ENCODE measurements at regions not wholly inside any gene's neighbourhood (a gene's known extent, or its start where the extent isn't known, plus 50 kb on each side); places are given as distances from the start of the nearest gene placed in this dataset.

- FAIRE-seq (no peak), DNase-seq (ENCODE audit: low read depth, low spot score) (no peak)
- H3K4me2 ChIP-seq (ENCODE audit: control insufficient read depth, extremely low read depth, insufficient read depth, low read depth, low read length) = no peak overlapping the region
- H3K36me3 ChIP-seq (ENCODE audit: control insufficient read depth in 2 of 2, extremely low read depth in 1 of 2, insufficient read depth in 2 of 2, low read length in 2 of 2) = no peaks in the 10 kb centered on the region
- H3K27ac ChIP-seq (ENCODE audit: control insufficient read depth, insufficient read depth, low read length) = no peak overlapping the region
- H3K9ac ChIP-seq (ENCODE audit: control insufficient read depth, extremely low read depth, insufficient read depth, low read length) = no peak overlapping the region
- H4K20me1 ChIP-seq (ENCODE audit: control insufficient read depth, extremely low read depth, insufficient read depth, low read length) = no peaks in the 10 kb centered on the region
- dilution Hi-C loops (cut with MboI; ENCODE audit: extremely low pct_ligation_motif_present, low sequenced_read_pairs) = no loop called here
- TF ChIP-seq EZH2 (IDR thresholded peaks at IDR 0.05; ENCODE audit: low read length) = no peak
- TF ChIP-seq, protein P1, sequence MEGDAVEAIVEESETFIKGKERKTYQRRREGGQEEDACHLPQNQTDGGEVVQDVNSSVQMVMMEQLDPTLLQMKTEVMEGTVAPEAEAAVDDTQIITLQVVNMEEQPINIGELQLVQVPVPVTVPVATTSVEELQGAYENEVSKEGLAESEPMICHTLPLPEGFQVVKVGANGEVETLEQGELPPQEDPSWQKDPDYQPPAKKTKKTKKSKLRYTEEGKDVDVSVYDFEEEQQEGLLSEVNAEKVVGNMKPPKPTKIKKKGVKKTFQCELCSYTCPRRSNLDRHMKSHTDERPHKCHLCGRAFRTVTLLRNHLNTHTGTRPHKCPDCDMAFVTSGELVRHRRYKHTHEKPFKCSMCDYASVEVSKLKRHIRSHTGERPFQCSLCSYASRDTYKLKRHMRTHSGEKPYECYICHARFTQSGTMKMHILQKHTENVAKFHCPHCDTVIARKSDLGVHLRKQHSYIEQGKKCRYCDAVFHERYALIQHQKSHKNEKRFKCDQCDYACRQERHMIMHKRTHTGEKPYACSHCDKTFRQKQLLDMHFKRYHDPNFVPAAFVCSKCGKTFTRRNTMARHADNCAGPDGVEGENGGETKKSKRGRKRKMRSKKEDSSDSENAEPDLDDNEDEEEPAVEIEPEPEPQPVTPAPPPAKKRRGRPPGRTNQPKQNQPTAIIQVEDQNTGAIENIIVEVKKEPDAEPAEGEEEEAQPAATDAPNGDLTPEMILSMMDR (optimal IDR thresholded peaks at IDR 0.05 in 1 of 3, IDR thresholded peaks at IDR 0.05 in 1 of 3, conservative IDR thresholded peaks at IDR 0.05 in 1 of 3; ENCODE audit: extremely low read depth in 1 of 3, insufficient read depth in 2 of 3, low read length in 3 of 3) = no peak
- no peaks in the 10 kb centered on the region for H3K79me2 ChIP-seq (ENCODE audit: control insufficient read depth, insufficient read depth, low read length)
- no peaks in the 10 kb centered on the region for H3K27me3 ChIP-seq (ENCODE audit: control insufficient read depth, extremely low read depth, insufficient read depth, low read length)
- no peaks in the 10 kb centered on the region for H3K4me1 ChIP-seq (ENCODE audit: control insufficient read depth, extremely low read depth, insufficient read depth, low read length)
- no peak overlapping the region for H3K4me3 ChIP-seq (ENCODE audit: control insufficient read depth in 2 of 3, extremely low read depth in 1 of 3, insufficient read depth in 2 of 3, low read depth in 1 of 3, low read length in 3 of 3)
- no peaks in the 10 kb centered on the region for H3K9me3 ChIP-seq (ENCODE audit: control insufficient read depth, low read depth, low read length)
- H3K9me1 ChIP-seq (ENCODE audit: control insufficient read depth, extremely low read depth, insufficient read depth, low read length) = no peaks in the 10 kb centered on the region
- no peak overlapping the region for H2AFZ ChIP-seq (ENCODE audit: control insufficient read depth, low read length)
Observed at GRCh38 chr1:221268295-221268694, 389.1 kb downstream of the HLX start.

DNA sequence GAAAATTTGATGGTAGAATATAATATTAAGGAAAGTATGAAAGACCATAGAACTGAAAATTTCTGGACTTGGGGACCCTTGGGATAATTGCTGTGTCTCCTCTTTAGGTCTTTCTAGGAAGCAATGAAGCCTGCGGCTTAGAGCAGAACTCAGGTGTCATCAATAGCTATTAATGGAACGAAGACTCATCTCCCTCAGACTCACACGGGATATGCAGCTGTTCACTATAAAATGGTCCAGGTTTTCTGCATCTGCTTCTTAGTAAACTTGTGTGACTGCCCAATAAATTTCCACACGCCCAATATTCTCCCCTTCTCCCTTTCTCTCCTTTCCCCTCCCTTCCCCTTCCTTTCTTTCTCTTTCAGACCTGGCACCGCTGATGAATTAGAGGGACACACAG lies 392.5 kb downstream of the HLX start:
- no peak overlapping the region for H3K4me2 ChIP-seq (ENCODE audit: control insufficient read depth, extremely low read depth, insufficient read depth, low read depth, low read length)
- no peak for DNase-seq (ENCODE audit: low read depth, low spot score)
- no peak overlapping the region for H2AFZ ChIP-seq (ENCODE audit: control insufficient read depth, low read length)
- H3K9me3 ChIP-seq (ENCODE audit: control insufficient read depth, low read depth, low read length) = no peaks in the 10 kb centered on the region
- no peak for TF ChIP-seq EZH2 (IDR thresholded peaks at IDR 0.05; ENCODE audit: low read length)
- TF ChIP-seq, protein P1 (optimal IDR thresholded peaks at IDR 0.05 in 1 of 3, IDR thresholded peaks at IDR 0.05 in 1 of 3, conservative IDR thresholded peaks at IDR 0.05 in 1 of 3; ENCODE audit: extremely low read depth in 1 of 3, insufficient read depth in 2 of 3, low read length in 3 of 3) = no peak
- H3K36me3 ChIP-seq (ENCODE audit: control insufficient read depth in 2 of 2, extremely low read depth in 1 of 2, insufficient read depth in 2 of 2, low read length in 2 of 2) = no peaks in the 10 kb centered on the region
- no peak overlapping the region for H3K4me3 ChIP-seq (ENCODE audit: control insufficient read depth in 2 of 3, extremely low read depth in 1 of 3, insufficient read depth in 2 of 3, low read depth in 1 of 3, low read length in 3 of 3)
- H3K27me3 ChIP-seq (ENCODE audit: control insufficient read depth, extremely low read depth, insufficient read depth, low read length) = no peaks in the 10 kb centered on the region
- H4K20me1 ChIP-seq (ENCODE audit: control insufficient read depth, extremely low read depth, insufficient read depth, low read length) = no peaks in the 10 kb centered on the region
- no peaks in the 10 kb centered on the region for H3K4me1 ChIP-seq (ENCODE audit: control insufficient read depth, extremely low read depth, insufficient read depth, low read length)
- H3K27ac ChIP-seq (ENCODE audit: control insufficient read depth, insufficient read depth, low read length) = no peak overlapping the region
- H3K79me2 ChIP-seq (ENCODE audit: control insufficient read depth, insufficient read depth, low read length) = no peaks in the 10 kb centered on the region
- FAIRE-seq = no peak
- H3K9me1 ChIP-seq (ENCODE audit: control insufficient read depth, extremely low read depth, insufficient read depth, low read length) = no peaks in the 10 kb centered on the region
- no peak overlapping the region for H3K9ac ChIP-seq (ENCODE audit: control insufficient read depth, extremely low read depth, insufficient read depth, low read length)
- dilution Hi-C loops (cut with MboI; ENCODE audit: extremely low pct_ligation_motif_present, low sequenced_read_pairs) = no loop called here
